DND-41 (cell line): ENCODE measurements at regions not wholly inside any gene's neighbourhood (a gene's known extent, or its start where the extent isn't known, plus 50 kb on each side); places are given as distances from the start of the nearest gene placed in this dataset.

Source experiments
- ATAC-seq: fragments of 200-7000 bp; cut with Tn5 transposase; 3 replicates; pipeline ENCODE4 v1.9.1; 2021; ENCODE audit warnings: low read depth; ENCODE audit not compliant: insufficient read depth
- DNase-seq: peaks from one replicate; pipeline ENCODE4 v3.0.0-alpha.2; 2020
- H2AFZ ChIP-seq: 2 replicates; pipeline ENCODE4 v1.6.0; 2012; ENCODE audit warnings: low read depth, low read length
- H3K27ac ChIP-seq: 2 replicates; pipeline ENCODE4 v1.5.1; 2012; ENCODE audit warnings: low read length, inconsistent platforms
- H3K27me3 ChIP-seq: fragments of 200-600 bp; sonication (generic); 2 replicates; pipeline ENCODE4 v1.6.0; 2012; ENCODE audit warnings: low read length, mild to moderate bottlenecking, inconsistent platforms; ENCODE audit not compliant: insufficient read depth, poor library complexity
- H3K36me3 ChIP-seq: 2 replicates; pipeline ENCODE4 v1.5.1; 2012; ENCODE audit warnings: low read length, inconsistent platforms; ENCODE audit not compliant: insufficient read depth
- H3K4me1 ChIP-seq: 2 replicates; pipeline ENCODE4 v1.5.1; 2012; ENCODE audit warnings: mild to moderate bottlenecking, low read length; ENCODE audit not compliant: insufficient read depth
- H3K4me2 ChIP-seq: 2 replicates; pipeline ENCODE4 v1.6.0; 2012; ENCODE audit warnings: mild to moderate bottlenecking, moderate library complexity, low read length, inconsistent platforms; ENCODE audit not compliant: insufficient read depth
- H3K4me3 ChIP-seq, 2 experiments: fragments of 200-600 bp in 1 of 2; shearing (Covaris generic) in 1 of 2; 2 replicates each; pipeline ENCODE4 v1.5.1; 2012 to 2016; ENCODE audit warnings: inconsistent platforms in 2 of 2, low read length in 2 of 2, mild to moderate bottlenecking in 2 of 2, low read depth in 1 of 2, moderate library complexity in 1 of 2
- H3K79me2 ChIP-seq: 2 replicates; pipeline ENCODE4 v1.6.0; 2012; ENCODE audit warnings: low read length, inconsistent platforms; ENCODE audit not compliant: insufficient read depth
- H3K9ac ChIP-seq: 2 replicates; pipeline ENCODE4 v1.6.0; 2012; ENCODE audit warnings: low read depth, mild to moderate bottlenecking, inconsistent platforms, low read length, moderate library complexity
- H3K9me3 ChIP-seq: 2 replicates; pipeline ENCODE4 v1.5.1; 2012; ENCODE audit warnings: low read length, moderate library complexity, mild to moderate bottlenecking, inconsistent platforms; ENCODE audit not compliant: insufficient read depth, severe bottlenecking
- H4K20me1 ChIP-seq: 2 replicates; pipeline ENCODE4 v1.6.0; 2012; ENCODE audit warnings: low read length; ENCODE audit not compliant: insufficient read depth
- EZH2 ChIP-seq: IDR thresholded peaks from 3 replicates; pipeline ENCODE4 v1.6.1; 2012; ENCODE audit warnings: borderline replicate concordance, low read depth, mild to moderate bottlenecking, moderate library complexity, low read length, inconsistent platforms; ENCODE audit not compliant: severe bottlenecking
- TF ChIP-seq, protein P1 (sequence below): IDR thresholded peaks from 2 replicates; pipeline ENCODE4 v1.5.1; 2012; ENCODE audit warnings: borderline replicate concordance, low read length, moderate library complexity, mild to moderate bottlenecking; ENCODE audit not compliant: poor library complexity, severe bottlenecking; ENCODE audit errors: extremely low read depth

DNA sequence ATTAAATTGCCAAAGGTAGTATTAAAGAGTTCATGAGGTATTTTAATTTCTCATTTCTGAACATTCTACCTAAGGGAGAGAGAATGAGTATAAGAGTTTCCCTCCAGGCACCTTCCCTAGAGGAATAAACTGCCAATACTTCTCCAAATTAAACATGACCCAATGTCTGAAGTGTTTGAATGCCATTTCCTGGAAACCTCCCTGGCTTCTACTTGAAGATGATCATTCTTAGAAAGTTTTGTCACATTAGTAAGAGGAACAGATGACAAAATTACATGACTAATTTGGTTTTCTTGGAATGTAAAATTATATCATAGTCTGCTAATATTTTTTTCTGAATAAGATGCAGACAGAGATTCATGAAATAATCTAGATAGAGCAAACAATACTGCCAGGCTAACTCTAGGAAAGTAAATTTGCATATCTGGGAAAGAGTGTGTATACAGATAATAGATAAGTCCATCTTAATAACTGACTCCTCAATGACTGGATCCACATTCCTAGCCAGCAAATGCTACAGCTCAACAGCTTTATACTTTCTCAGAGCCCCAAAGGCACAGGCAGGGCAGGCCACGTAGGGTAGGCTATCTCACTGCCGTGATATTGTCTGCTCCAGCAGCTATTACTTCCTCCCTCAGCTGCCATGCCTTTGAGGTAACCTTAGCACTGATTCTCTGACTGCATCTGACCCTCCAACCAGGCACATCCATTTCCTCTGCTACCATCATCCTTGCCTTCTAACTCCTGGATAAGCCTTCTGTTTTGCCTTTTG, 630.8 kb upstream of the PIK3C3 start:
- Histone ChIP-seq H3K27me3 (no peaks in the 10 kb centered on the region), H4K20me1 (no peaks in the 10 kb centered on the region), H3K9ac (no peak overlapping the region), H3K4me2 (no peak overlapping the region), H3K27ac (no peak overlapping the region), H3K4me3 (no peak overlapping the region), H2AFZ (no peak overlapping the region), H3K4me1 (no peaks in the 10 kb centered on the region), H3K79me2 (no peaks in the 10 kb centered on the region), H3K9me3 (no peaks in the 10 kb centered on the region), H3K36me3 (no peaks in the 10 kb centered on the region)
- DNase-seq (no peak), ATAC-seq (no peak)
- no peak for TF ChIP-seq EZH2
- TF ChIP-seq, protein P1, sequence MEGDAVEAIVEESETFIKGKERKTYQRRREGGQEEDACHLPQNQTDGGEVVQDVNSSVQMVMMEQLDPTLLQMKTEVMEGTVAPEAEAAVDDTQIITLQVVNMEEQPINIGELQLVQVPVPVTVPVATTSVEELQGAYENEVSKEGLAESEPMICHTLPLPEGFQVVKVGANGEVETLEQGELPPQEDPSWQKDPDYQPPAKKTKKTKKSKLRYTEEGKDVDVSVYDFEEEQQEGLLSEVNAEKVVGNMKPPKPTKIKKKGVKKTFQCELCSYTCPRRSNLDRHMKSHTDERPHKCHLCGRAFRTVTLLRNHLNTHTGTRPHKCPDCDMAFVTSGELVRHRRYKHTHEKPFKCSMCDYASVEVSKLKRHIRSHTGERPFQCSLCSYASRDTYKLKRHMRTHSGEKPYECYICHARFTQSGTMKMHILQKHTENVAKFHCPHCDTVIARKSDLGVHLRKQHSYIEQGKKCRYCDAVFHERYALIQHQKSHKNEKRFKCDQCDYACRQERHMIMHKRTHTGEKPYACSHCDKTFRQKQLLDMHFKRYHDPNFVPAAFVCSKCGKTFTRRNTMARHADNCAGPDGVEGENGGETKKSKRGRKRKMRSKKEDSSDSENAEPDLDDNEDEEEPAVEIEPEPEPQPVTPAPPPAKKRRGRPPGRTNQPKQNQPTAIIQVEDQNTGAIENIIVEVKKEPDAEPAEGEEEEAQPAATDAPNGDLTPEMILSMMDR, result no peak

DNA sequence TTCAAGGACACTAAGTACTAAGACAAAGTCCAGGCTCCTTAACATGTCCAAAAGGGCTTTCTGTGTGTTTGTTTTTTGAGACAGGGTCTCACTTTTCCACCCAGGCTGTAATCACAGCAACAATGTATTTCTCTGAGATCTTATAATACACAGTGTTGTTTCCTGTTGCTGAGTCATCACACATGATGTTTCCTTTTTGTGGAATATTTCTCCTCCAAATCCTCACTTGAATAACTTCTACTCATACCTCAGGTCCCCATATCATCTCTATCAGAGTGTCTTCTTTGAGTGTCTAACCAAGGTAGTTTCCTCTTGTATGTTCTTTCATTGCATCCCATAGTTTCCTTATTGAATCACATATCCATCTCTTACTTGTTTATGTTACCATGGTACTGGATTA, 632.0 kb upstream of the PIK3C3 start:
- TF ChIP-seq EZH2, result no peak
- Histone ChIP-seq H2AFZ (no peak overlapping the region), H3K4me3 (no peak overlapping the region), H3K9ac (no peak overlapping the region), H3K9me3 (no peaks in the 10 kb centered on the region), H3K27me3 (no peaks in the 10 kb centered on the region), H3K36me3 (no peaks in the 10 kb centered on the region), H3K79me2 (no peaks in the 10 kb centered on the region), H3K4me1 (no peaks in the 10 kb centered on the region), H4K20me1 (no peaks in the 10 kb centered on the region), H3K4me2 (no peak overlapping the region), H3K27ac (no peak overlapping the region)
- DNase-seq (no peak), ATAC-seq (no peak)

DNA sequence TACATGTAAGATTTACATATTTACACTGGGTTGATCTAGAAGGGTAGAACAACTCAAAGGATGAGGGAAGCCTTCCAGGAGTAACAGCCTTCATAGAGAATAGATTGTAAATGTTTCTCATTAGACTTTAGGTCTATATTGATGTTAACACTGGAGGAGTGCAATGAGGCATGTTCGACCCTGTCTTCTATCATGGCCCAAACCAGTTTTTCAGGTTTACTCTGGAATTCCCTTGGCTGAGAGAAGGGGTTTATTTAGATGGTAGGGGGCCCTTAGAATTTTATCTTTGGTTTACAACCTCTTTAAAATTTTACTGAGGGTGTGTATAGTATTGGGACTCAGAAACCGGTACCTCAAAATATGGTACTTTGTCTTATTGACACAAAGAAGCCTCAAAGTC, 634.9 kb upstream of the PIK3C3 start:
- H3K9me3 ChIP-seq, result no peaks in the 10 kb centered on the region
- TF ChIP-seq, protein P1, result no peak
- TF ChIP-seq EZH2, result no peak
- no peaks in the 10 kb centered on the region for H3K36me3 ChIP-seq
- H3K4me1 ChIP-seq, result no peaks in the 10 kb centered on the region
- H3K79me2 ChIP-seq, result no peaks in the 10 kb centered on the region
- H3K4me2 ChIP-seq, result no peak overlapping the region
- no peaks in the 10 kb centered on the region for H3K27me3 ChIP-seq
- no peak overlapping the region for H2AFZ ChIP-seq
- no peaks in the 10 kb centered on the region for H4K20me1 ChIP-seq
- no peak overlapping the region for H3K27ac ChIP-seq
- no peak overlapping the region for H3K4me3 ChIP-seq
- no peak overlapping the region for H3K9ac ChIP-seq
- DNase-seq (no peak), ATAC-seq (no peak)

DNA sequence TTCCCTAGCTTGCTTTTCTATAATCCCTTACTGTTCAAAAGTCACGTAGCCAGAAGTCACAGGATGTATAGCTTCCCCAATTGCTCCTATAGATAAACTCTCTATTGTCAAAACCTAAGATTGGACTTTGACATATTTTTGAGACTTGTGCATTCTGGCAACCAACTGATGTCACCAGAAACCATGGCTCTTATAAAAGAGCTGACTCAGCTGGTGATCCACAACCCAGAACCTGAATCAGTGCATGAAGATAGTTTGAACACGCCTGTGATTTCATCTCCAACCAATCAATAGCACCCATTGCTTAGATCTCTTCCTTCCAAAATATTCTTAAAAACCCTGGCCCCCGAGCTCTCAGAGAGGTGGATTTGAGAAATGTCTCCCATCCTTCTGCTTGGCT, 639.9 kb upstream of the PIK3C3 start:
- TF ChIP-seq, protein P1, result no peak
- no peak for TF ChIP-seq EZH2
- Histone ChIP-seq H2AFZ (no peak overlapping the region), H4K20me1 (no peaks in the 10 kb centered on the region), H3K9me3 (no peaks in the 10 kb centered on the region), H3K27me3 (no peaks in the 10 kb centered on the region), H3K79me2 (no peaks in the 10 kb centered on the region), H3K36me3 (no peaks in the 10 kb centered on the region), H3K4me3 (no peak overlapping the region), H3K9ac (no peak overlapping the region), H3K4me2 (no peak overlapping the region), H3K27ac (no peak overlapping the region), H3K4me1 (no peaks in the 10 kb centered on the region)
- ATAC-seq (no peak), DNase-seq (no peak)
